Left renal pelvis (tissue), 4 donors: ENCODE measurements at regions not wholly inside any gene's neighbourhood (a gene's known extent, or its start where the extent isn't known, plus 50 kb on each side); places are given as distances from the start of the nearest gene placed in this dataset.

ENCODE experiments used
- DNase-seq, 4 donors: peaks; one replicate each; pipeline ENCODE4 v3.0.0-alpha.2; 2013; ENCODE audit warnings: low read depth in 4 of 4, low spot score in 3 of 4

GRCh38 chr13:73861136-73861535 lies 273.1 kb downstream of the KLF12 start:
- DNase-seq: no peak

- DNase-seq: no peak
Measured at GRCh38 chr13:73860501-73860900, 273.7 kb downstream of the KLF12 start.

- DNase-seq: no peak
Measured at GRCh38 chr13:73859841-73860240, 274.4 kb downstream of the KLF12 start.

- DNase-seq: no peak
Measured at GRCh38 chr13:73857106-73857505, 277.1 kb downstream of the KLF12 start.

- no peak for DNase-seq
Measured at GRCh38 chr13:73851104-73851503, 283.1 kb downstream of the KLF12 start.

- DNase-seq: no peak
Measured at GRCh38 chr13:73850104-73850873, 283.9 kb downstream of the KLF12 start.

- no peak for DNase-seq
Measured at GRCh38 chr13:73849292-73849691, 284.9 kb downstream of the KLF12 start.

- no peak for DNase-seq
Measured at GRCh38 chr13:73844986-73845385, 289.2 kb downstream of the KLF12 start.

GRCh38 chr13:73842626-73843025 lies 291.6 kb downstream of the KLF12 start:
- no peak for DNase-seq

- DNase-seq: no peak
Measured at GRCh38 chr13:73842184-73842583, 292.0 kb downstream of the KLF12 start.

GRCh38 chr13:73837147-73837546 lies 297.1 kb downstream of the KLF12 start:
- DNase-seq: no peak

GRCh38 chr13:73835138-73835721 lies 299.0 kb downstream of the KLF12 start:
- peak; percentile 22 to 39 (median 36) for DNase-seq

GRCh38 chr13:73833325-73834070 lies 300.7 kb downstream of the KLF12 start:
- no peak for DNase-seq

GRCh38 chr13:73832825-73833224 lies 301.4 kb downstream of the KLF12 start:
- no peak for DNase-seq

- peak in 2 of 4 donors; percentile 15 to 16 for DNase-seq
Measured at GRCh38 chr13:73832128-73832588, 302.0 kb downstream of the KLF12 start.

- no peak for DNase-seq
Measured at GRCh38 chr13:73829416-73829815, 304.8 kb downstream of the KLF12 start.

GRCh38 chr13:73828811-73829210 lies 305.4 kb downstream of the KLF12 start:
- no peak for DNase-seq

GRCh38 chr13:73827434-73827833 lies 306.8 kb downstream of the KLF12 start:
- no peak for DNase-seq

GRCh38 chr13:73825143-73825542 lies 309.1 kb downstream of the KLF12 start:
- DNase-seq: no peak

- DNase-seq: no peak
Measured at GRCh38 chr13:73822668-73823592, 311.3 kb downstream of the KLF12 start.

- no peak for DNase-seq
Measured at GRCh38 chr13:73820688-73821087, 313.5 kb downstream of the KLF12 start.
